ENCODE measurements at regions not wholly inside any gene's neighbourhood (a gene's known extent, or its start where the extent isn't known, plus 50 kb on each side); places are given as distances from the start of the nearest gene placed in this dataset.
"Not testable (repeated sequence)": the region's sequence is repeated elsewhere in the genome, so short reads cannot be mapped to it uniquely, and the experiment has no call there.

DNA sequence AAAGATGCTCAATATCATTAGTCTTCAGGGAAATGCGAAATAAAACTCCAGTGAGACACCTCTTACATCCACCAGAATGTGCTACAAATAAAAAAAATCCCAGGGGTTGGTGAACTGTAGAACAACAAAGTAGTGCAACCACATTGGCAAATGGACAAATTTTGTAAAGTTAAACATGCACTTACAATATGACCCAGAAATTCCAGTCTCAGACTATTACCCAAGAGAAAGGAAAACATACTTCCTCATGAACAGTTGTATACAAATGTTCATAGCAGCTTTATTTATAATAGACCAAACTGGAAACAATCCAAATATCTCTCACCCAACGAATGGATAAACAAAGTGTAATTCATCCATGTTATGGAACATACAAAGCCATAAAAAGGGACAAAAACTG is 239.5 kb downstream of the ABCC12 start:
- FAIRE-seq (no peak), DNase-seq (ENCODE audit: insufficient read length, low spot score) (no peak)
- TF ChIP-seq POLR2A (IDR thresholded peaks at IDR 0.05; ENCODE audit: low read depth, low read length): no peak

DNA sequence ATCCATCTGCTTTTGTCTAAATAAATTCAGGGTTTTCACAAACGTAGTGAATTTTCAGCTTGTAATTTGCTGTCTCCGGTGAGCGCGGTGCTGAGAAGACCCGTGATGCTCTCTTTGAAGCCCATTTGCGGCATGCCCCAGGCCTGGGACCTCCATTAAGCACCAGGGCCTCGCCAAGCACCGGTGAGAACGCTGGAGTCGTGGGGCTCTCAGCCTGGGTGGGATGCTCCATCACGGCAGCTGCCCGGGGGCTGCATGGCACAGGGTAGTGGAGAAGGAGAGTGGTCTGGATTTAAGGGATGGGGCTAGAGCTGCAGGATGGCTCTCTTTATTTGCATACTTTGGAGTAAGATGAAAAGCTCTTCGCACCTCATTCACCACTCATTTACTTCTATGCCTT is 248.7 kb downstream of the ABCC12 start:
- no peak for FAIRE-seq
- no peak for TF ChIP-seq POLR2A (IDR thresholded peaks at IDR 0.05; ENCODE audit: low read depth, low read length)

DNA sequence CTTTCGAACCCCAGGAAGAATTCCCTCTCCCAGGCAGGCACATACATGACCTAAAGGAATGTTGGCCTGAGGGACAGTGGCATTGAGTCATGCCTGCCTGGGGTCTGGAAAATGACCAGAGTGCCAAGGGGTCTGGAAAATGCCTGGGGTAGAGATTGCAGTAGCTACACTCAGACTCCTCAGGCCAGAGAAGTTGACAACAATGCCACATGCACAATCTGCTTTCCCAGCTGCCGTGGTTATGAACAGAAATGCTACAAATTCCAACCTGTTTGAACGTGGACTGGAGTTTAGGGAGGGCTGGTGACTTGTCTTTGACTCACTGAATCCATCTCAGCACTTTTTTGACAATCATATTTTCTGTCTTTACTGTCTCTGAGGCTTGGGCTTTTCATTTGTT is 250.0 kb downstream of the ABCC12 start:
- DNase-seq (ENCODE audit: insufficient read length, low spot score): peak; percentile 39
- peak; percentile 87 for FAIRE-seq
- TF ChIP-seq POLR2A (IDR thresholded peaks at IDR 0.05; ENCODE audit: low read depth, low read length): no peak

More for the DNA sequence above, 248.7 kb downstream of the ABCC12 start:
- DNase-seq (ENCODE audit: insufficient read length, low spot score): no peak

- DNase-seq (ENCODE audit: insufficient read length, low spot score) (no peak), FAIRE-seq (no peak)
Measured at GRCh38 chr16:47904691-47905090, 251.1 kb downstream of the ABCC12 start.

GRCh38 chr16:47903470-47903869 is 252.3 kb downstream of the ABCC12 start:
- no peak for DNase-seq (ENCODE audit: insufficient read length, low spot score)
- no peak for TF ChIP-seq POLR2A (IDR thresholded peaks at IDR 0.05; ENCODE audit: low read depth, low read length)
- FAIRE-seq: no peak

More at GRCh38 chr16:47904691-47905090, 251.1 kb downstream of the ABCC12 start:
- no peak for TF ChIP-seq POLR2A (IDR thresholded peaks at IDR 0.05; ENCODE audit: low read depth, low read length)

- not testable (repeated sequence) for FAIRE-seq; DNase-seq (ENCODE audit: insufficient read length, low spot score)
Measured at GRCh38 chr16:47897105-47897504, 258.7 kb downstream of the ABCC12 start.

DNA sequence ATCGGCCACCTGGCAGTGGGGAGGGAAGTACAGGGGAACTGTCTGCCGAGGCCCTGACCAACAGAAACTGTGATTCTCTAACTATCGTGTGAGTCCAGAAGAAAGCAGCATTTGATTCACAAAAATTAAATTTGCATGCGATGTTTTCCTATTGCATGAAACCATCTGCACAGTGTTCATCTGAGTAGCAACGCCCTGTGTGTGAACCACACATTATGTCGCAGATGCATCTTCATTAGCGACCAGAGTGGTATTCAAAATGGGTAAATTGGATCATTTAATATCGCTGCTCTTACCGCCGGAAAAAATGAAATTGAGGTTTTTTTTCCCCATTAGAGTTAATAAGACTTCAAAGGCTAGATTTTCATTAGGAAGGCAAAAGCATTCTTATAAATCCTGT is 260.6 kb downstream of the ABCC12 start:
- FAIRE-seq (no peak), DNase-seq (ENCODE audit: insufficient read length, low spot score) (no peak)
- no peak for TF ChIP-seq POLR2A (IDR thresholded peaks at IDR 0.05; ENCODE audit: low read depth, low read length)

- FAIRE-seq (no peak), DNase-seq (ENCODE audit: insufficient read length, low spot score) (no peak)
- TF ChIP-seq POLR2A (IDR thresholded peaks at IDR 0.05; ENCODE audit: low read depth, low read length): no peak
Measured at GRCh38 chr16:47892999-47893398, 262.8 kb downstream of the ABCC12 start.

DNA sequence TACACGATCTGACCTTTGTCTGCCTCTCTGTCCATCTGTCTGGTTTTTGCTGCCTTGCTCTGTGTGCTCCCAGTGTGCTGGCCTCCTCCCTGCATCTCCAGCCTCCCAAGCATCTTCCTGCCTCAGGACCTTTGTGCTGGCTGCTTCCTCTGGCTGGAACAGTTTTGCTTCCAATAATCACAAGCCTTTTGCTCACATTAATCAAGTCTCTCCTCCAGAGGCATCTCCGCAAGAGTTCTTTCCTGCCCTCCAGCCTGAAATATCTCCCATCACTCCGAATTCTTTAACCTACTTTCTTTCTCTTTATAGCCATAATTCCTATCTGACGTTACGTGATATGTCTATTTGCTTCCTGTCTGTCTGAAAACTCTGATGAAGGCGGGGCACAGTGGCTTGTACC is 267.1 kb downstream of the ABCC12 start:
- DNase-seq (ENCODE audit: insufficient read length, low spot score) (no peak), FAIRE-seq (no peak)
- no peak for TF ChIP-seq POLR2A (IDR thresholded peaks at IDR 0.05; ENCODE audit: low read depth, low read length)

DNA sequence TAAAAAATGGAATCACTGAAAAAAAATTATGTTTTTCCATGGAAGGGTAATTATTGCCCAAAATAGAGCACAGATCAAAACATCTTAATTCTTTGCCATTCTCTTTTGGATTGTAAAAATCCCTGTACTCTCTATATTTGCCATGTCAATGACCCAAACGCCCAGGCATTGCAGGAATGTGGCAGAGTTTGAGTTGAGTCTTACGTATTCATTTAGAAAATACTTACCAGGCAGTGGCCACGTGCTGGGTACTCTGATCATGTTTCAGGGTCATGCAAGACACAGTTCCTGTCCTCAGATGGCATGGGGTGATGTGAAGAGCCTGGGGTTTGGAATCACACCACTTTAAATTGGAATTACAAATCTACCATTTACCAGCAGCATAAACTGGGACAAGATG is 267.7 kb downstream of the ABCC12 start:
- FAIRE-seq: peak; percentile 80
- peak; percentile 33 for DNase-seq (ENCODE audit: insufficient read length, low spot score)
- no peak for TF ChIP-seq POLR2A (IDR thresholded peaks at IDR 0.05; ENCODE audit: low read depth, low read length)

GRCh38 chr16:47887496-47887895 is 268.3 kb downstream of the ABCC12 start:
- TF ChIP-seq POLR2A (IDR thresholded peaks at IDR 0.05; ENCODE audit: low read depth, low read length): no peak
- FAIRE-seq (peak; percentile 80), DNase-seq (ENCODE audit: insufficient read length, low spot score) (peak; percentile 47)

GRCh38 chr16:47886631-47887415 is 269.0 kb downstream of the ABCC12 start:
- DNase-seq (ENCODE audit: insufficient read length, low spot score): no peak
- no peak for TF ChIP-seq POLR2A (IDR thresholded peaks at IDR 0.05; ENCODE audit: low read depth, low read length)
- no peak for FAIRE-seq

DNA sequence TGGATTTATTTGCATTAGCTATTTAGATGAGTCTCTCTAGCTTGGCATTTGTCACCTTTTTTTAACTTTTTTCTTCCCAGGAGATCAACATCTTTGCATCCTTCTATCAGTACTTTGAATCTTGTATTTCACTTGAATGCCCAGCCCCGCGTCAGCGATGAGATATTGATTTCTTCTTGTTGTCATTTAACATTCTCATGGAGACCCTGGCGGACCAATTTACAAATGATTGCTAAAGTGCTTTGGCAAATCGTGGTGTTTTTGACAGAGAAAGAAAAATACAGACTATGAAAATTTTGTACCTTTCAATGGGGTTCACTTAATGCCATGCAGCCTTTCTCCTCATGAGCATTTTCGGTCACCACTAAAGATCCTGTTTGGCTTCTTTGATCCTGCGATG is 269.7 kb downstream of the ABCC12 start:
- FAIRE-seq: no peak
- TF ChIP-seq POLR2A (IDR thresholded peaks at IDR 0.05; ENCODE audit: low read depth, low read length): no peak
- no peak for DNase-seq (ENCODE audit: insufficient read length, low spot score)

DNA sequence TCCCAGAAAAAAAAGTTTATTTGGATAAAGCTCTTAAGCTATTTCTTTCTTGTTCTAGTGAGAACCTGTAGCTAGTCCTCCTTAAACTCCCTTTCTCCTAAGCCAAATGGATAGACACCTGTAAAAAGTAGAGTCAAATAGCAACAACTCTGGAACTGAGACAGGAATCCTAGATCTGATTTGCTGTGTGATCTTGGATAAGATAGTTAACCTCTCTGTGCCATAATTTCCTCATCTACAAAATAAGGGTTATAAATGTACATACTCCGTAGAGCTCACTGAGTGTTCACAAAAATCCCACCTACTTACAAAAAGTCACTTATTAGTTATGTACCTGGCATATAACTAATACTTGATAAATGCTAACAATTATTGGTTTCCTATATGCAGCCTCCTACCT is 270.3 kb downstream of the ABCC12 start:
- TF ChIP-seq POLR2A (IDR thresholded peaks at IDR 0.05; ENCODE audit: low read depth, low read length): no peak
- FAIRE-seq: no peak
- no peak for DNase-seq (ENCODE audit: insufficient read length, low spot score)

DNA sequence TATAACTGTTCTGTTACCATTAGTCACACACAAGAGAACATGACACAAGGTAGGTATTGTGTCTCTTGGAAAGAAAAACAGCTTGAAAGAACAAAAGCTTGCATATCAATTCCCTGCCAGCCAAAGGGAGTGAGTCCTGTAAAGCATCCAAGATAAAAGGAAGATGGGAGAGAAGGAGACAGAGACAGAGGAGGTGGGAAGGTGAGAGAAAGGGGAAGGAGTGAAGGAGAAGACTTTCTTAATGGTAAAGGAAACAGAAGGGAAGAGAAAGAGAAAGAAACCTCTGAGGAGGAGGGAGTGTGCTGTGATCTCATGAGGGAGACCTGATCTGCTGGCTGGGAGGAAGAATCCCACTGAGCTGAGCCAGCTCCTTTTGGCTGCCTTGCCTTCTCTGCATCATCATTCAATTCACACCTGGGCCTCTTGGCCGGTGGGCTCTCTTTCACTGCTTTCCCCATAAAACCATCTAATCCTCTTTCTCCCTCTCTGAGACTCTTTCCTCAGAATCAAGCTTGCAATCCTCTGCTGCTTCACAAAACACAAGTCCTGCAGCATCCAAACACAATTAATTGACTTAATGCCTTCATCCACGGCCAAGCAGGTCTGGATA is 271.6 kb downstream of the ABCC12 start:
- DNase-seq (ENCODE audit: insufficient read length, low spot score) (no peak), FAIRE-seq (no peak)
- TF ChIP-seq POLR2A (IDR thresholded peaks at IDR 0.05; ENCODE audit: low read depth, low read length): no peak
